OCI-LY3 (cell line): ENCODE measurements at regions not wholly inside any gene's neighbourhood (a gene's known extent, or its start where the extent isn't known, plus 50 kb on each side); places are given as distances from the start of the nearest gene placed in this dataset.

ENCODE experiments used
- EZH2phosphoT487 ChIP-seq: fragments of 200-600 bp; shearing (Covaris generic); IDR thresholded peaks from 2 replicates; pipeline ENCODE4 v1.6.1; 2018; ENCODE audit warnings: antibody characterized with exemption, mixed run types, low read depth
- TF ChIP-seq, protein P1 (sequence below): fragments of 200-600, 300-600 bp; sonication (generic); IDR thresholded peaks from 2 replicates; pipeline ENCODE4 v1.5.1; 2014; ENCODE audit warnings: antibody characterized with exemption, low read length, low read depth

DNA sequence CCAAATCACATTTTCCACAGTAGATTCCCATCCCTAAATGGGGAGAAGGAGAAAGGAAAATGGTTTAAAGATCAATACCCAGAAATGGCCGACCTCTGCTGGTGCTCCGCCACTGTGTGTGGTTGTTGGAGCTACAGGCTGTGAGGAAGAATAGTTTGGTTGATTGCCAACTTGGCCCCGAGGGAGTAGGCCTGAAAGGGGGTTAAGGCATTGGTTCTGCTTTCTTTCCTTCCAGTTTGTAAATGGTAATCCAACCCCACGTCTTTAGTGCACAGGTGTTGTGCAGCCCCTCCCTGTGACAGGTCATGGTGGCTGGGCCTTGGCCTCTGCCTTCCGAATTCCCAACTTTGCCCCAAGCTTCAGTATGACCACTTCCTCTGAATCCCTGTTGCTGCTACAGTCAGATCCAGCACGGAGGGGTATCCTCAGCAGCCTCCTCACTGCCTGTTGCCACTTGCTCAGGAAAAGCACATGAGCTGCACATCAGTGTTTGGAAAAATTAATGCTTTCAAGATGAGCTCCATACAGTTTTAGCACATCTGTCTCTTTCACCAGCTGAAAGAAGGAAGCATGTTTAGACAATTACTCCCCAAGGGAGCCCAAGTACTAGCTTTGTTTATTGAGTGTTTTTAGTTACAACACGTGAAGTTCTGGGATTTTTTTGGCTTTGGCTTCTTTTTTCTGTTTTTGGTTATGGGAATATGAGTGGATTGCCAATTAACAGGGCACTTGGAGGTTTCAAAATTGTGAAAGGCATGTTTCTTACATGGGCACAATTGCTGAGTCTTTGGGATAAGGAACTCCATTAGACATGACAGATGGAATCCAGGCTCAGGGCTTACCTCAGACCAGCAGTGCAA, 92.3 kb upstream of the ROPN1 start:
- TF ChIP-seq, protein P1, sequence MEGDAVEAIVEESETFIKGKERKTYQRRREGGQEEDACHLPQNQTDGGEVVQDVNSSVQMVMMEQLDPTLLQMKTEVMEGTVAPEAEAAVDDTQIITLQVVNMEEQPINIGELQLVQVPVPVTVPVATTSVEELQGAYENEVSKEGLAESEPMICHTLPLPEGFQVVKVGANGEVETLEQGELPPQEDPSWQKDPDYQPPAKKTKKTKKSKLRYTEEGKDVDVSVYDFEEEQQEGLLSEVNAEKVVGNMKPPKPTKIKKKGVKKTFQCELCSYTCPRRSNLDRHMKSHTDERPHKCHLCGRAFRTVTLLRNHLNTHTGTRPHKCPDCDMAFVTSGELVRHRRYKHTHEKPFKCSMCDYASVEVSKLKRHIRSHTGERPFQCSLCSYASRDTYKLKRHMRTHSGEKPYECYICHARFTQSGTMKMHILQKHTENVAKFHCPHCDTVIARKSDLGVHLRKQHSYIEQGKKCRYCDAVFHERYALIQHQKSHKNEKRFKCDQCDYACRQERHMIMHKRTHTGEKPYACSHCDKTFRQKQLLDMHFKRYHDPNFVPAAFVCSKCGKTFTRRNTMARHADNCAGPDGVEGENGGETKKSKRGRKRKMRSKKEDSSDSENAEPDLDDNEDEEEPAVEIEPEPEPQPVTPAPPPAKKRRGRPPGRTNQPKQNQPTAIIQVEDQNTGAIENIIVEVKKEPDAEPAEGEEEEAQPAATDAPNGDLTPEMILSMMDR: no peak
- no peak for TF ChIP-seq EZH2phosphoT487
